Naive thymus-derived CD4-positive, alpha-beta T cell (primary cell): ENCODE measurements at regions not wholly inside any gene's neighbourhood (a gene's known extent, or its start where the extent isn't known, plus 50 kb on each side); places are given as distances from the start of the nearest gene placed in this dataset.
"Not testable (repeated sequence)": the region's sequence is repeated elsewhere in the genome, so short reads cannot be mapped to it uniquely, and the experiment has no call there.

Experiments
- ATAC-seq: fragments of 150-1000 bp; cut with Tn5 transposase; 2 replicates; pipeline ENCODE4 v1.10.0; 2021; ENCODE audit warnings: mild to moderate bottlenecking, moderate library complexity
- CTCF ChIA-PET: fragments of 350-600 bp; sonication (Branson Sonifier 250); formaldehyde crosslinking; loops from one replicate; lab custom pipeline; 2021; ENCODE audit warnings: antibody characterized with exemption; lab: Charles Lee
- POLR2A ChIA-PET: fragments of 350-600 bp; sonication (Branson Sonifier 250); formaldehyde crosslinking; loops from one replicate; lab custom pipeline; 2021; ENCODE audit warnings: antibody characterized with exemption, inconsistent platforms; lab: Charles Lee
- DNase-seq, 9 donors: peaks; one replicate each; pipeline versions ENCODE4 v3.0.0 to v3.0.0-alpha.2; 2020 to 2022; ENCODE audit warnings: mixed read lengths in 1 of 9
- H3K27ac ChIP-seq: one replicate; pipeline ENCODE4 v1.7.0; 2013; ENCODE audit warnings: mild to moderate bottlenecking, low read depth, low read length, moderate library complexity
- H3K27me3 ChIP-seq, 2 donors: one replicate each; pipeline ENCODE4 v1.7.0; 2013; ENCODE audit warnings: low read length in 2 of 2, mild to moderate bottlenecking in 2 of 2, moderate library complexity in 2 of 2; ENCODE audit not compliant: control insufficient read depth in 2 of 2, insufficient read depth in 2 of 2
- H3K36me3 ChIP-seq, 3 experiments: 1 replicate in 2 of 3; 2 replicates in 1 of 3; pipeline ENCODE4 v1.7.0; 2013; ENCODE audit warnings: low read length in 3 of 3, mild to moderate bottlenecking in 3 of 3, moderate library complexity in 1 of 3; ENCODE audit not compliant: insufficient read depth in 3 of 3, control insufficient read depth in 2 of 3
- H3K4me1 ChIP-seq, 2 donors: one replicate each; pipeline ENCODE4 v1.7.0; 2013; ENCODE audit warnings: low read length in 2 of 2, mild to moderate bottlenecking in 2 of 2, moderate library complexity in 1 of 2; ENCODE audit not compliant: control insufficient read depth in 2 of 2, insufficient read depth in 2 of 2
- H3K4me3 ChIP-seq: 2 replicates; pipeline ENCODE4 v1.7.0; 2013; ENCODE audit warnings: mild to moderate bottlenecking, low read length
- H3K9me3 ChIP-seq, 3 experiments: 1 replicate in 2 of 3; 2 replicates in 1 of 3; pipeline ENCODE4 v1.7.0; 2013; ENCODE audit warnings: low read length in 3 of 3; ENCODE audit not compliant: control insufficient read depth in 2 of 3
- H3K27ac Mint-ChIP-seq, 9 donors: one replicate each; pipeline ENCODE4 v1.8.0; 2020 to 2022; ENCODE audit warnings: mixed read lengths in 9 of 9, mild to moderate bottlenecking in 8 of 9, moderate library complexity in 5 of 9, inconsistent platforms in 2 of 9
- H3K27me3 Mint-ChIP-seq, 5 donors: one replicate each; pipeline ENCODE4 v1.8.0; 2021 to 2022; ENCODE audit warnings: mixed read lengths in 5 of 5, mild to moderate bottlenecking in 1 of 5
- H3K36me3 Mint-ChIP-seq, 5 donors: one replicate each; pipeline ENCODE4 v1.8.0; 2020 to 2022; ENCODE audit warnings: mixed read lengths in 5 of 5, mild to moderate bottlenecking in 3 of 5, inconsistent platforms in 1 of 5
- H3K4me1 Mint-ChIP-seq, 7 donors: one replicate each; pipeline ENCODE4 v1.8.0; 2020 to 2022; ENCODE audit warnings: mixed read lengths in 7 of 7, mild to moderate bottlenecking in 3 of 7, inconsistent platforms in 1 of 7
- H3K4me3 Mint-ChIP-seq, 10 donors: one replicate each; pipeline ENCODE4 v1.8.0; 2020 to 2022; ENCODE audit warnings: mild to moderate bottlenecking in 10 of 10, mixed read lengths in 10 of 10, moderate library complexity in 6 of 10, inconsistent platforms in 2 of 10
- H3K9me3 Mint-ChIP-seq, 11 donors: one replicate each; pipeline ENCODE4 v1.8.0; 2020 to 2022; ENCODE audit warnings: mixed read lengths in 11 of 11, mild to moderate bottlenecking in 4 of 11, inconsistent platforms in 1 of 11, moderate library complexity in 1 of 11
- intact Hi-C, 2 donors: fragments of 100-400 bp; cut with micrococcal nuclease; formaldehyde crosslinking; loops; one replicate each; pipeline ENCODE4 v1.15.1; 2023

DNA sequence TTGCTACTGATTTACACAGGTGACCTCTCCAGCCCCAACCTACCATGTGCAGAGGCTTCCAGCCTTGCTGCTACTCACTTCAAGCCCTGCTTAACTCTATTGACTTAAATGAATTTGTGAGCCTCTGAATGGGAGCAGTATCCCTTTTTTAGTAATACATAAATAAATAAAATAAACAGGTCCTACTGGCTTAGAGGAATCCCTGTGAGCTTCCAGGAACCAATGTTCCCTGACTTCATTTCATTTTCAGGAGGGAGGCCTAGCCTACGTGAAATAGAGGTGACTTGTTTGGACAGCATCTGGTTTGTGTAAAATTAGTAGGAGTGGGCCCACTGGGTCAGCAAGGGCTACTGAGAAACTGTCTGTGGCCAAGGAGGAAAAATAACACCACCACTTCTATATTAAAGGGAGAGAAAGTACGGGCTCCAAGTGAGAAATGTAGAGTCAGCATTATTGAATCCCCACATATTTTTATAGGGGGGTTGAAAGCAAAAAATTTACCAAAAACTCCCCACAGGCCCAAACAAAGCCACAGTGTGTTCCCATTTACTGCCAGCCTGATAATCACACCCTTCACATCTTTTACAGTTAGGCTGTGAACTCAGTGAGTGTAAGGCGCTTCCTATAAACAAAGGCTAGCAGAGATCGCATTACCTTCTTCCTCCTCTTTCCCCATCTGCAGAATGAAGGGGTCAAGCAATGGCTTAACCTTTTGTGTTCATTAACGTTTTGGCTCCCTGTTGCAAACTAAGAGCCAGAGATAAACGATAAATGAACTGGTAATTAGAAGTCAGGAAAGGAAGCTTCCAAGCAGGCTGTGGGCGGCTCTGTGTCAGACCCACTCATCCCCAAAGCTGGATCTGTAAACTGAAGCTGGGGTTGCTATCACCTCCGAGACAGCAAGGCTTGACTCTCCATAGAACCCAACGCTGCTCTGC is 138.8 kb upstream of the LIFR start:
- Mint-ChIP-seq H3K9me3 (peaks cover 0 to 14% (median 3%) of the 10 kb centered on the region in 11 donors), H3K27me3 (peaks cover 4 to 44% (median 40%) of the 10 kb centered on the region in 5 donors), H3K4me3 (no peak overlapping the region), H3K36me3 (no peaks in the 10 kb centered on the region), H3K4me1 (no peaks in the 10 kb centered on the region), H3K27ac (no peak overlapping the region)
- DNase-seq (no peak), ATAC-seq (no peak)
- Histone ChIP-seq H3K36me3 (no peaks in the 10 kb centered on the region), H3K4me3 (no peak overlapping the region), H3K4me1 (no peaks in the 10 kb centered on the region), H3K27me3 (no peaks in the 10 kb centered on the region), H3K27ac (no peak overlapping the region), H3K9me3 (no peaks in the 10 kb centered on the region)
- ChIA-PET CTCF (interaction anchor here (0.8 kb wide), 1 partner anchor 257 kb away, joined by 3 read pairs; no protein-coding TSS in a partner anchor), POLR2A (no interaction called here)
- intact Hi-C loops = no loop called here

DNA sequence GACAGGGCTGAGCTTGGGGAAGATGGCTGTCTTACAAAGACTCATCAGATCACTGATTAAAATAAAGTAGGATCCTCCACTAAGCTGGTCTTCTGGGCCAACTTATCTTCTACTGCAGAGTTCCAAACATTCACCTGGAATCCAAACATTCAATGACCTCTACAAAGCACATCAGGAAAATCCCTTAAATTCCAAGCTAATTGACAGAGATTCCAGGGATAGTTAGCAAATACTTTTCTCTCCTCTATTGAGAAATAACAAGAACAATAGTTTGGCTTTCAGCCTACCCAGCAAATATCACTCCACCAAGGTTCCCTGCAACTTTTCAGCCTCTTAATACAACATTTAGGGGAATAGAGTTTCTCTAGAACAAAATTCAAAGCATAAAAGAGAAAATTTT is 140.6 kb upstream of the LIFR start:
- DNase-seq (no peak), ATAC-seq (no peak)
- no peaks in the 10 kb centered on the region for H3K4me1 Mint-ChIP-seq
- H3K9me3 ChIP-seq = no peaks in the 10 kb centered on the region
- H3K27me3 Mint-ChIP-seq = peaks cover 4 to 50% (median 26%) of the 10 kb centered on the region in 5 donors
- H3K27ac Mint-ChIP-seq = no peak overlapping the region
- no peak overlapping the region for H3K4me3 Mint-ChIP-seq
- H3K36me3 ChIP-seq = no peaks in the 10 kb centered on the region
- ChIA-PET POLR2A (no interaction called here), CTCF (no interaction called here)
- intact Hi-C loops = no loop called here
- H3K27ac ChIP-seq = no peak overlapping the region
- no peaks in the 10 kb centered on the region for H3K36me3 Mint-ChIP-seq
- H3K4me3 ChIP-seq = no peak overlapping the region
- no peaks in the 10 kb centered on the region for H3K27me3 ChIP-seq
- no peaks in the 10 kb centered on the region for H3K4me1 ChIP-seq
- H3K9me3 Mint-ChIP-seq = peaks cover 0 to 12% (median 3%) of the 10 kb centered on the region in 11 donors

DNA sequence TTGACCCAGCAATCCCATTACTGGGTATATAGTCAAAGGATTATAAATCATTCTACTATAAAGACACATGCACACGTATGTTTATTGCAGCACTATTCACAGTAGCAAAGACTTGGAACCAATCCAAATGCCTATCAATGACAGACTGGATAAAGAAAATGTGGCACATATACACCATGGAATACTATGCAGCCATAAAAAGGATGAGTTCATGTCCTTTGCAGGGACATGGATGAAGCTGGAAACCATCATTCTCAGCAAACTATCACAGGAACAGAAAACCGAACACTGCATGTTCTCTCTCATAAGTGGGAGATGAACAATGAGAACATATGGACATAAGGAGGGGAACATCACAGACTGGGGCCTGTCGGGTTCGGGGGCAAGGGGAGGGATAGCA is 140.3 kb upstream of the OSMR start:
- H3K36me3 ChIP-seq, H3K27ac Mint-ChIP-seq, POLR2A ChIA-PET, CTCF ChIA-PET, intact Hi-C loops, H3K4me1 Mint-ChIP-seq, H3K9me3 Mint-ChIP-seq, ATAC-seq, H3K9me3 ChIP-seq, H3K4me3 ChIP-seq, H3K36me3 Mint-ChIP-seq, DNase-seq, H3K27ac ChIP-seq, H3K4me3 Mint-ChIP-seq, H3K27me3 Mint-ChIP-seq, H3K4me1 ChIP-seq, H3K27me3 ChIP-seq: not testable (repeated sequence)

DNA sequence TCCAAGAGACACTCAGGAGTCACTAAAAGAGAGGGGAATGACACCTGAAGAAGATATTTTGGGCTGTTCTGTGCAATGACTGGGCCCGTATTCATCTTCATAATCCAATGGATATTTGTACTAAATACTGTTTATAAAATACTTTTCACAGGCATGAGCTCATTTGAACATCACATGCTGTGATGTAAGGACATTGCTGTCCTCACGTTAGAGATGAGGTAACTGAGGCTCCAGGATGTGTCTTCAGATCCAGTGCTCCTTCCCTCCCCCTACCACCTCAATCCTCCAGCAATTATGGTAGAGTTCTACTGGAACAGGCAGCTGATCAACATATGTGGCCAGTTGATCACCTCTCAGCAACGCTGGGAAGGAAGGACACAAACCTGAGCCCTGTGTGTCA is 139.4 kb upstream of the OSMR start:
- no peak overlapping the region for H3K27ac ChIP-seq
- no peaks in the 10 kb centered on the region for H3K9me3 ChIP-seq
- DNase-seq (no peak), ATAC-seq (no peak)
- H3K4me1 ChIP-seq = no peaks in the 10 kb centered on the region
- H3K36me3 Mint-ChIP-seq = no peaks in the 10 kb centered on the region
- intact Hi-C loops = no loop called here
- no peak overlapping the region for H3K4me3 ChIP-seq
- CTCF ChIA-PET = no interaction called here
- no peaks in the 10 kb centered on the region for H3K36me3 ChIP-seq
- POLR2A ChIA-PET = no interaction called here
- H3K4me3 Mint-ChIP-seq = no peak overlapping the region
- peaks cover 0 to 6% (median 4%) of the 10 kb centered on the region in 5 donors for H3K27me3 Mint-ChIP-seq
- no peak overlapping the region for H3K27ac Mint-ChIP-seq
- peaks cover 0 to 8% (median 0%) of the 10 kb centered on the region in 11 donors for H3K9me3 Mint-ChIP-seq
- H3K27me3 ChIP-seq = no peaks in the 10 kb centered on the region
- no peaks in the 10 kb centered on the region for H3K4me1 Mint-ChIP-seq

DNA sequence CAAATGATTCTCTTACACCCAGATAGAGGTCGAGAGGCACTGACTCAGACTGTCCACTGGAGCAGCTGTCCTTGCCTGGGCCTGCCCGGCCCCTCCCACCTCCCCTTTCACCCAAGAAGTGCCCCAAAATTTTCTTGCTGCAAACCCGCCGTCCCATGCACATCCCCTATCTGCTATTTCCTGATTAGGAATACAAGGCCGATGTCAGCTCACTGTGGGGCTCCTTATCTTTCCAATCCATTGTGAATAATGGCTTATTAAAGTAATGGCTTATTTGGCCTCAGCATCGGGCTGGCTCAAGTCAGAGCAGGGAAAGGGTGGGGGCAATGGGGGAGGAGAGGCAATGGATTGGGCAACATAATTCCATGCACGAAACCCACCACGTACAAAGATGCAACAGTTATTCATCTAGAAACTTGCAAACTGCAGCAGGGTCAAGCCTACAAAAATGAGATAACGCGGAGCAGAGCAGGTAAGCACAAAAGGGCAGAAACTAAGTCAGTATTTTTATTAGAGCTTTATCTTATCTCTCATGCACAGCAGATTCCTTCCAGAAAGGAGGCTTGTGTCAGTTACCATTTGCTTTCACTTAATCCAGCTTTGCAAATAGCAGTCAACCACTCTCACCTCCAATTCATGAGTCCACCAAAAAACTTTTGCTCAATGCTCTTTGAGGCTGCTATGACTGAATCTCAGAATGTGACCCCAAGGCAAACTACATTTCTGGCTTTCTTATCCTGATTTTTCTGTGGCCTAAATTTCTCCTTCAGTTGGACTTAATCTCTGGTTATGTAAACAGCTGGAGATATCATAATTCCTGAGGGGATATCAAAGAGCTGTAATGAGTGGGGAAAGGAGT is 138.2 kb upstream of the OSMR start:
- Histone ChIP-seq H3K4me1 (no peaks in the 10 kb centered on the region), H3K36me3 (no peaks in the 10 kb centered on the region), H3K9me3 (no peaks in the 10 kb centered on the region), H3K27me3 (no peaks in the 10 kb centered on the region), H3K27ac (no peak overlapping the region), H3K4me3 (no peak overlapping the region)
- H3K27me3 Mint-ChIP-seq = peaks cover 0 to 5% (median 0%) of the 10 kb centered on the region in 5 donors
- CTCF ChIA-PET = interaction anchor here (0.6 kb wide), 1 partner anchor 17 kb away, joined by 3 read pairs; no protein-coding TSS in a partner anchor
- H3K27ac Mint-ChIP-seq = no peak overlapping the region
- H3K36me3 Mint-ChIP-seq = no peaks in the 10 kb centered on the region
- H3K4me1 Mint-ChIP-seq = no peaks in the 10 kb centered on the region
- no peak overlapping the region for H3K4me3 Mint-ChIP-seq
- ATAC-seq (no peak), DNase-seq (no peak)
- H3K9me3 Mint-ChIP-seq = peaks cover 0 to 8% (median 0%) of the 10 kb centered on the region in 11 donors
- POLR2A ChIA-PET = no interaction called here
- intact Hi-C loops = no loop called here

DNA sequence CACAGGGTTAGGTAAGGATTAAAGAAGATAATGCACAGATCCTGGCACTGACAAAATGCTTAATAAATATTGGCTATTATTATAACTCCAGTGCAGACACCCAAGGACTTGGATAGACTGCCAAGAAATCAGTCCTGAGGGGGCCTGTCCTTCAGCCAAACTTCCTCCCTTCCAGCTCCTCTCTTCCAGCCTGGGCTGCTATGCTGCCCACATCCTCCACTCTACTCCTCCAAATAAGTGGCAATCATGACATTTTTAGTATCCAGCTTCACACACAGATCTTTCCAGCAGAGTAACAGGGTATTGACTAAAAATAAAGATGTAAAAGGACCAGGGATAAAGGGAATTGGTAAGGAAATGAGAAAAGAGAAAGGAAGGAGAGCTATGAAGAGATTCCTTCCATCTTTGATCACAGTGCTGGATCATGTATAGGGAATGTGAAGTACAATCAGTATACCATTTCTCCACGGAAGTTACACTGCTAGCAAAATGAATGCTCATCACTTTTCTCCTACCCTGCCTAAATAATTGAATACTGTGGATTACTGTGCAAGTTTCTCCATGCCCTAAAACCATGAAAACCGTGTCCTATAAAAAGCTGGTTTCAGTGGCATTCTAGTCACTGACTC is 136.0 kb upstream of the OSMR start:
- no peaks in the 10 kb centered on the region for H3K4me1 ChIP-seq
- H3K4me1 Mint-ChIP-seq = no peaks in the 10 kb centered on the region
- ChIA-PET CTCF (no interaction called here), POLR2A (no interaction called here)
- ATAC-seq = no peak
- H3K36me3 ChIP-seq = no peaks in the 10 kb centered on the region
- no peak overlapping the region for H3K27ac Mint-ChIP-seq
- no peaks in the 10 kb centered on the region for H3K27me3 ChIP-seq
- no peak overlapping the region for H3K27ac ChIP-seq
- no peaks in the 10 kb centered on the region for H3K36me3 Mint-ChIP-seq
- intact Hi-C loops = no loop called here
- DNase-seq = no peak
- peaks cover 0 to 8% (median 0%) of the 10 kb centered on the region in 11 donors for H3K9me3 Mint-ChIP-seq
- H3K4me3 ChIP-seq = no peak overlapping the region
- H3K4me3 Mint-ChIP-seq = no peak overlapping the region
- no peaks in the 10 kb centered on the region for H3K9me3 ChIP-seq
- peaks cover 0 to 5% (median 0%) of the 10 kb centered on the region in 5 donors for H3K27me3 Mint-ChIP-seq
